GM21447 (cell line): ENCODE measurements at regions not wholly inside any gene's neighbourhood (a gene's known extent, or its start where the extent isn't known, plus 50 kb on each side); places are given as distances from the start of the nearest gene placed in this dataset.
"Not testable (repeated sequence)": the region's sequence is repeated elsewhere in the genome, so short reads cannot be mapped to it uniquely, and the experiment has no call there.

Source experiments
- ATAC-seq: cut with Tn5 transposase; IDR thresholded peaks from one replicate; pipeline ENCODE4 v1.9.1; 2021; ENCODE audit not compliant: unreplicated experiment

DNA sequence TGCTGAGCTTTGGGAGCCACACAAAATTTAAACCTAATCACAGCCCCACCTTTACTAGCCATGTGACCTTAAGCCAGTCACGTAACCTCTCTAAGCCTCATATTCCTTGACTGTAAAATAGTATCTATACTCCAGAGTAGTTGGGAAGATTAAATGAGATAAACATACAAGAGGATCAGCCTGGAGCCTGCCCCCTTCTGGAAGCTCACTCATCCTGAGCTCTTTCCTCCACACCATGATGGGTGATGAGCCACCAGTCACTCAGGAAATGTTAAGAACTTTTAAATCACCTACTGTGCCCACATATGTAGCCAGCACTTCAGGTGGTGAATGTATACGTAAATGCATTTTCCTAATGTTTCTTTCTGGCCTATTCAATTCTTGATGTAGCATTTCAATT is 195.9 kb upstream of the DDX18 start:
- no peak for ATAC-seq

DNA sequence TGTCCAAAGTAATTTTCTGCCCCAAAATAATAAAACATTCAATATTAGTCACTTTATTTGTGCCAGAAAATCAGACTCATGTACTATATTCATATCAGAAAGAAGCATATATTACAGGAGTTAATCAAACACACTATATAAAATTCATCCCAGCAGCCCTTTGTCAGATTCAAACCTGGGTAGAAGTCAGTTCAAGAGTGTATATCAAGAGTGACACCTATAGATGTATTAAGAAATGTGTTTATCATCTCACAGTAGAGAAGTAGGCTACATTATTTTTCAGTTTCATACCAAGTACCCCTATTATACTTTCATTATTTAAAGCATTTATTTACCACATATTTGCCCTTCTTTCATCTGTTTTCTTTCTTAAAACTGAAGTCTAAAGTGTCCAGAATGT is 193.2 kb upstream of the DDX18 start:
- ATAC-seq: no peak

DNA sequence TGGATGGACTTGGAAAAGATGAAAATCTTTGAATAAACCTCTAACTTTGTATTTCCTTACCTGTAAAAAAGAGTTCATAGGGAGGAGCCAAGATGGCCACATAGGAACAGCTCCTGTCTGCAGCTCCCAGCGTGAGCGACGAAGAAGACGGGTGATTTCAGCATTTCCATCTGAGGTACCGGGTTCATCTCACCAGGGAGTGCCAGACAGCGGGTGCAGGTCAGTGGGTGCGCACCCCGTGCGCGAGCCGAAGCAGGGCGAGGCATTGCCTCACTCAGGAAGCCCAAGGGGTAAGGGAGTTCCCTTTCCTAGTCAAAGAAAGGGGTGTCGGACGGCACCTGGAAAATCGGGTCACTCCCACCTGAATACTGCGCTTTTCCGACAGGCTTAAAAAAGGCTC is 191.3 kb upstream of the DDX18 start:
- ATAC-seq: not testable (repeated sequence)

DNA sequence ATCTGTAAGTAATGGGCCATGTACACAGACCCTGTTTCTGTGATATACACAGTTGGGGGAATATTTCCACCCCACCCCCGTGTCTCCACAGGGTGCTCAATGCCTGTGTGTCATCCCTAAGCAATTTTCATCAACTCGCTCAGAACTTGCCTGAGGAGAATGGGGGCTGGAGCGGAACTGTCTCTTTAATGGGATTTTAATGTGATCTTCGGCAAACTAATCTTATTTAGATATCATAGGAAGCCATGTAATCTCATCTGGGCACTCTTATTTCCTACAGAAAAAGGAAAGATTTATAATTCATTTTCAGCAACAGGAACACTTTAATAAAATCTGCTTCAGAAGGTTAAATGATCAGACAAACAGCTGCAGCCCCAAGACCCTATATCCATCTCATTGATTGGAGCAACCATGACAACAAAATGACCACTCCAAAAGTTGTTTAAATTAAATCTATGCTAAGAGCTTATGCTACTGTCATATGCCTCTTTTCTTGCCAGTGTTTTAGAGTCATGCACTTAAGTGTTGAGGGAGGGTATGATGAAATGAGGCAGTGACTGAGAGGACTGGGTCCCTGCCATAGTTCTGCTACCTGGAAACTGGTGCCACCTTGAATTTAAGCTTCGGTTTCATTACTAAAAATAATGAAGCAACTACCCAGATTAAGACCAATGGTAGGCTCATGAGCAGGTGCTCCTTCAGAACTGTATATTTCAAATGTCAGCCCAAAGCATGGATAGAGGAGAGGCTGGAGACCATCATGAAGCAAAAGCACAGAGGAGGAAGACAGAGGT is 183.1 kb upstream of the DDX18 start:
- ATAC-seq: no peak

DNA sequence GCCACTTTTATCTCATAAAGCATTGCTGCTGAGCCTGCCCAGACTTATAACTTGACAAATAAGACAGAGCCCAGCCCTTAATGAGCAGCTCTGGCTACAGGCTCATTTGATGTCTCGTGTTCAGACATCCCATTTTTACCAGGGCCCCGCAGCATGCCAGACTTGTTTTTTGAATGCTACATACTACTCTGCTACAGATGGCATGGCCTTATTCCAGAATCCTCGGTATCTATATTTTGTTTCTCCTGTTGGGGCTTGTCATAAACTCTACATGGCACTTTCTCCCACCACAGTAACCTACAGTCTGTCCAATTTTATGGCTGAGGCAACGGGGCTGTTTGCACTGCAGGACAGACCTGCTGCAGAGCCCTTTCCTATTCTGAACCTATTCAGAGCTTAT is 179.0 kb upstream of the DDX18 start:
- ATAC-seq: no peak

DNA sequence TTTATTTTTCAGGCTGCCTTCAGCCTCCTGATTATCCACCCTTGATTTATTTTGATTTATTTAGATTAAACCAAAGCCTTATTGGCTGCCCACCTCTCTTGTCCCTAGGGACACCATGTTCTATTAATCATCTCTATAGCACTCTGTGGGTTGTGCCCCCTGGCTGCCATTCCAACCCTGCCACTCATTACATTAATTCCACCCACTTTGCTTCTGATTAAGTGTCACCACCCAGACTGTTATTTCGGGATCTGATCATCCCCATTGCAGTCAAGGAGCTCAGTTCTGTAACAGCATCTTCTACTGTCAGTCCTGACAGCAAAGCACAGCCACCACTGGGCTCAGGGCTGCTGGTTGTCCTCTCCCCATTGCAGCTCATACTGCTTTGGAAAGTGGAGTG is 175.1 kb upstream of the DDX18 start:
- no peak for ATAC-seq

DNA sequence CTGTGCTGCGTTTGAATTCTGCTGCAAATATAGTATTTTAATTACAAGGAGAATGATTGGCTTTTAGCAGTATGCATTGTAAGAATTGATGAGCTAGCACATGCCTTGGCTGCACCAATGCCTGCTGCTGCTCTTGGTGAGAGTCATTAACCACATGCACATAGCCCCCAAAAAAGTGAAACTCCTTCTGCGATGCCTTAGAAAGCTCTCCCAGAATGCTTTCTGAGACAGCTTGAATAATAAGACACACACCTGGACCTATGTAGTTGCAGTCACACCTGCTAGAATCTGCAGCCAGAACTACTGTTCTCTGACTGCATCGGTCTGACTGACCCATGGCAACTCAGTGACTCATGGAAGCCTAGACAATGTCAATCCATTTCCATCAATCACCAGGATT is 170.1 kb upstream of the DDX18 start:
- no peak for ATAC-seq

DNA sequence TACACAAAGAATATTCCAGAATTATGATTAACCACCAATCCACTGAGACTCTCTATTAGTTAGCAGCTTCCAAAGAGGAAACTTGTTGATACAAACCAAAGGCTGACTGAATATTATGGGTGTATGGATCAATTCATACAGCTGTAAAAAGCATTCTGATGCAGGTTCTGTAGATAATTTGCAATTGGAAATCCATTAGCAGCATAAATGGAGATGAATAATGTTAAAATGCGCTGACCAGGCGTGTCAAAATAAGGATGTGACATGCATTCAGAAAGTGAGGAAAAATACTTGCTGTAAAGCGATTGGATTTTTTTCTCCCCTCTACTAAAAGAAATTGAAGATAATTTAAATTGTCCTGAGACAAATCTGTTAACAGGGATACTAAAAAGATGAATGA is 169.0 kb upstream of the DDX18 start:
- ATAC-seq: no peak

DNA sequence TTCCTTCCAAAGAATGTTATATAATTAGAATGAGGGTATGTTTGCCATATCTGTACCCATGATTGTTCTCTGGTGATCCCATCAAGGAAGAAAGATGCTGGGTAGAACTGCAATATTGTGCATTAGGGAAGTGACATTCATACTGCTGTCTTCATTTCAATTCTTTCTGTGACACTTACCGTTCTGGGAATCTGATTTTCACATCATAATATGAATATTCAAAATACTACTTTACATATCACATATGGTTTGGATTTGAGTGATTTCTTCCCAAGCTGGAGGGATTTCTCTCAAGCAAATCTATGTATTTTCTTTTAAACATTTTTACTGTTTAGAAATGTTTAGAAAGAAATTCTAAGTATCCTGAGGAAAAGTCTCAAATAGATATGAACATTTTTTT is 168.4 kb upstream of the DDX18 start:
- ATAC-seq: no peak

DNA sequence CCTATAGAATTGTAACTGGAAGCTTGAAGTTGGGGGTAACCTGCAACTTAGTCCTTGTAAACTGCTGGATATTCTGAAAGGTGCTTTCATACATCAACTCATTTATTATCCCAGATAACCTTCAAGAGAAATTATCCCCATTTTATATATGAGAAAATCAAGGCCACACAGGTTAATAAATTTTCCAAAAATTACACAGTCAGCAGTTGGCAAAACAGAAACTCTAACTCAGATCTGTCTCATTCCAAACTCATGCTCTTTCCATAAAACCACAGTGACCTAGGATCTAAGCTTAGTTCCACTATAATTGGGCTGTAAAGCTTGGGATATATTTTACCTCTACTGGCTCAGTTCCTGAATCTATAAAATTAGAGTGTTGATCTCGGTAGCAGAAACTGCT is 167.6 kb upstream of the DDX18 start:
- no peak for ATAC-seq

DNA sequence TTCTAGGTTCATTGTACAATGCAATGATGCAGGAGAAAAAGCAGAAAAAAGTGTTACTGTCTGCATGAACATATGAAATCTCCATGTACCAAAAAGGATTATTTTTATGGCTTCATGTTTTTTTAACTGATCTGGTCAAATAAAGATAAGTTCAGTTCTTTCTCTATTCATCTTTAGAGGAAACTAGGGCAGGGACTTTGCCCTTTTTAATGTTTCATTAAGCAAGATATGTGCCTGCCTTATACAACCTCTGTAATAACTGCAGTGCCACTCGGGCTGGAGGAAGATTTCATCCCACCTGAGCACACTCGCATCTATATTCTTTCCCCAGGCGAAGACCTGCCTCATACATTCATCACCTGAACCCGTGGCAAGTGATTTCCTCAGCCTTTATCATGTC is 157.9 kb upstream of the DDX18 start:
- ATAC-seq: no peak

DNA sequence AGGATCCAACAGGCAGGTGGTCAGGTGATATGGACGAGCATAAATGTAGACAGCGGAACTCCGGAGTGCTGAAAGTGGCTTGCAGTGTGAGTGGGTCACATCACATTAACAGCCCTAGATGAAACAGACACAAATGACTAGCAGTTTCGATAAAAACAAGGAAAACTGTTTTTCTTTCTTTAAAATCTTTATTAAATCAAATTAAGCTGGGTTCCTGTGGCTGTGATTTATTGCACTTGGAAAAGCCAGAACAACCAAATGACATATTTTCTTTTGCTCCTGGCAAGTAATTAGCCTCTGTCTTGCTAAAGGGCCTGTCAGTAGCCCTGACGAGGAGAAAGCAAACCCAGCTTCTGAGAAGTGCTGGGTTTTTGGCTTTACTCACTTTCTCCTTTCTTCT is 152.9 kb upstream of the DDX18 start:
- no peak for ATAC-seq

DNA sequence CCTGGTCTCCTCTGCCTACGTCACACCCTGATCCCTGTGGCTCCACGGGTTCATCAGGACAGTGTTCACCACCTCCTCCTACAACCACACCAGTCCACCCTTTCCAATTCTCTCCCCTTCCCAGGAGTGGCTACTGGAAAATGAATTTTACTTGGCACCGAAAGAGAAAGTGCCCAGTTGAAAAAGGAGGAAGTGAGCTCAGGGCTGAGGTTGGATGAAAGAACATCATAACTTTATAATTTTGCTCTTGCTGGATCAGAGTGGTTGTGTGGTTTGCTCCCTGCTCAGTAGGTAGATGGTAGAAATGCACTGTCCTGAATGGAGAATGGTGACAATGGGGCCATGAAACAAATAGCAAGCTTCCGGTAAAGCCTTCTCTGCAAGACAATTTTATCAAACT is 140.3 kb upstream of the DDX18 start:
- no peak for ATAC-seq

DNA sequence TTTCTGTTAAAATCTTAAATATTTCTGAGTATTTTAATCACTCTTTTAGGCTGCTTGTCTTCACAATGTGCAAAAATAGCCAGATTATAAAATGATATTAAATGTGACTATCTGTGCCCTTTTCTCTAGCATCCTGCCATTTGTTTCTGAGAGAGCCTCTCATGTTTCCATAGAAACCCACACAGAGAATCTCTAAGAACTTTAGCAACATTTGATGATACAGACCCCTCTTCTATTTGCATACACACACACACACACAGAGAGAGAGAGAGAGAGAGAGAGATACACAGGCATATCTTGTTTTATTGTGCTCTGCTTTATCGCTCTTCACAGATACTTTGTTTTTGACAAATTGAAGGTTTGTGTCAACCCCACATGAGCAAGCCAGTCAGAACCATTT is 134.5 kb upstream of the DDX18 start:
- no peak for ATAC-seq

DNA sequence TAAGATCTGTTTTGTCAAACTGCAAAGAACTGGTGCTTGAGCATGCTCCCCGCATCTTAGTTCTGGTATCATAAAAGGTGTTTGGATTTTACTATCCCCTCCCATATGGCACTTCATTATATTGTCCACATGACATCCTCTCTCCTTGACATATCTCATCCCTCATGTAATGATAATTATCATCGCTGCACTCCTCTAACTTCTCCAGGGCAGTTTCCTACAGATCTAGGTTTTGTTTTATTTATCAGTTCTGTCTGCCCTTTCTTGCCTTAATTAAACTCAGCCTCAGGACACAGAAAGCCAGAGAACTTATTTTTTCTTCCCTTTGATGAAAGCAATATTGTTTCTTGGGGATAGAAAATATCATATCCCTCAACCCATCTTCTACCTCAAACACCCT is 129.6 kb upstream of the DDX18 start:
- ATAC-seq: no peak

DNA sequence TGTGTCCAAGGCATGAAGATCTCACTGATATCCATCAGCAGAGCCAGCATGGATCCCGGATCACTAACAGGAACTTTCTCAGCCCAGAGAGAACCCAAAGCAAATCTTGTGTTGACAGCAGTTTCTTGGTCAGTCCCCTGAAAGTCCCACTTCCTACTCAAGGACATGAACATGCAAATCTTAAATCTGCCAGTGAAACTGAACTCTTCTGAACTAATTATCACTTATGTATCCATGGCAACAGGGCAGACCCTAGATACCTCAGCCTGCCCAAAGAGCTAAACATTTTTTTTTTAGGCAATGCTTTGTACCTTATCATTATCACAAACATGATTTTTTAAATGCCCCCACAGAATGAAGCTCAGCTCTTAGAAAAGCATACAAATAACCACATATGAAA is 127.8 kb upstream of the DDX18 start:
- ATAC-seq: peak; percentile 94

DNA sequence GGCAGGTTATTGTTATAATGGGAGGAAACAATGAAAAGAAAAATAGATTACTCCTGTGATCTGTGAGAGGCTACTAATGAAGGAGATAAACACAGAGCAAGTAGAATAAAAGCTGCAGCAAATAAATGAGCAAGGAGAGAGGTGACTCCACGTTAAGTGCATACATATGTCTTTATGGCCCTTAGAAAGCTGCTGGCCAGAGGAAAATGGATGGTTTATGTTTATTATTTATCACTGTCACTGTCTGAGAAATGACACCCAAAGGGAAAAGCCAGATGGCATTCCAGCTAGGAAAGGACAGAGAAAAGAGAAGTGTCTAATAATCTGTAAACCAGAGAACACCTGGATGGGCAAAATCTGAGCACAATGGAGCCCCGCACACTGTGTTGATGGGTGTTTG is 122.9 kb upstream of the DDX18 start:
- ATAC-seq: no peak

DNA sequence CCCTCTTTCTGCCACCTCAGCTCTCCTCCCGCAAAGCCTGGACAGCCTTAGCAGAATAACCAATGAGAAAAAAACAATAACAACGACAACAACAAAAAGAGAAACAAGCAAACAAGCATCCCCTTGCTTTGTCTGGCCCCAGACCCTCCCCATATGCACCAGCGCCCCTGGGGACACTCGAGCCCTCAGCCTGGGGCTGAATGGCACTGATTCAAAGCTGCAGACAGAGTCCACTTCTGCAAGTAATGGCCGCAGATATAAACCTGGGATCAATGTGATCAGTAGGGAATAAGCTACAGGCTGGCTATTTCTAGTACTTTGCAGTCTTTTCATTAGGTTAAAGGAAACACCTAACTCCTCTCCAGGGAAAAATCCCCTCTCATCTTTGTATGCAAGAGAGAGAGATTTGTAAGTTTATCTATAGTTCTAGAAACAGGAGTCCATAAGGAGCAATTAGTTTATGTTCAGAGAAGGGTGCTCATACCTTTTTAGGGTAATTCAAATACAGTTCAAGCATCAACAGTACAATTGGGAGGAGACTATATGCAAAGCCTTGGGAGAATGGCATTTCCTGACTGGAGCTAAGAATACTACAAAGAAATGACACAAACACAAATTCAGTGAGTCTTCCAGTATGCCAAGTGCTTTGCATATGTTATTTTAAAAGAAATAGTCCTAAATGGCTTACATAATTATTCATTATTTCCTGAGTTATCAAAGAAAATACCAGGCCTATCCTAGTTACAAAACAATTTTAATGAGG is 122.3 kb upstream of the DDX18 start:
- no peak for ATAC-seq

DNA sequence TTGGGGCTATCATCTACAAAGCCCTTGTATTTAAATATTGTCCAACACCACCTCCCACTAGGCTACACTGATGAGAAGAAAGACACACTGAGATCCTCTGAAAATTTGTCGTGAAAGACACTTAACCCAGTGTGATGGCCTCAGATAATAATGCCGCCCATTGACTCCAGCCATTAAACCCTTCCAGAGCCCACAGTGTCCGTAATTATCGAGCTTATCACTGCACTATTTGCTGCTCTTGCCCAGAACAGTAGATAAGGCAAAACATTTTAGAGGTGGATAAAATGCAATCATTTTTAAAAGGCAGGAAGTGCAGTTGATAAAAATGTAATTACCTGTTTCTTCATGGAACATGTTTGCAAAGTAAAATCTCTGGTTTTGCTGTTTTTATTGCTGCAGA is 121.3 kb upstream of the DDX18 start:
- no peak for ATAC-seq

DNA sequence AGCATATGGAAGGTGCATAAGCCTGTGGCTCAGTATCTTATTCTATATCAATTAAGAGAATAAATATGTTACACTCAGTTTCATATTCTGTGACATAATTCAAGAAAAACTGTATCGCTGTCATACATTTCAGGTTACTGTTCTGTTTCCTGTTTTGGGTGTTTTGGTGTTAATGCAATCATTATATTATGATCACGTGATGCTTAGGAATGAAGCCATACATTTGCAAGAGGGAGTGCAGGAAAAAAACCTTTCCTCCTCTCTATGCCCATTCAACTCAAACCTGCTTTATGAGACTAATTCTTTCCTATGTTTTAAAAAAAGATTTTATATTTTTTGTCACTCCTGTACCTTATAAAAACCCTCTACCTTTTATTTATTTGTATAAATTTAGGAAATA is 120.8 kb upstream of the DDX18 start:
- ATAC-seq: no peak

DNA sequence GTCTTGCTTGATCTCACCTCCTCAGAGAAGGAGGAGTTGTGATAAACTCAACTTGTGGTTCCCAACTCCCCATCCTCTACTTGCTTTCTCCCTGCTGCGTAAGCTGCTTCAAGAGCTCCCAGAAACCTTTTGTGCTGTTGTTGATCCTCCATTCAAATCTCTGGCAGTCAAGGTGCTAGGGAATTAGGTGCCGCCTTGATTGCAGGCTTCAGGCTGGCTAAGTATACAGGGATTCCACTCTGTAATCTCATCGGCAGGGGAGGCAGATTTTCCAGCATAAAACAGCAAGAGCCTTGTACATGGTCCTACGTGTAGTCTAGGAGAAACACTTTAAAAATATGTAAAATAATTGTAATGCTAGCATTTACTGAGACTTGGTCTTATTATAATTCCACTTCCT is 116.2 kb upstream of the DDX18 start:
- no peak for ATAC-seq

DNA sequence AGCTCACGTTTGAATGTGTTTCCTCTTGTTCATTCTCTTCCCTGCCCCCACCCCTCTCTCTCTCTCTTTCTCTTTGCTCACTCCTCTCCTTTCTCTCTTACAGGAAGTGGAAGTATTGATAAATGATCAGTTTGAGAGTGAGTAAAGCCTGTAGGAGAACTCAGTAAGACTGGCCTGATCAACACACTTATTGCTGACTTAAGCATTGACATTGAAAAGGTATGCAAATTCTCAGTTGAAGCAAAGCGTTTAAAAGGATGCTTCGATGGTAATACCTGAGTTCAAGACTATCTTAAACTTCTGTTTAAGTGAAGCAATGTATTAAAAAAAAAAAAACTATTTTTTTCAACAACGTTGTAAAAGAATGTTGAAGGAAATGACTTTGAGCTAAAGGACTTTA is 115.7 kb upstream of the DDX18 start:
- ATAC-seq: no peak

DNA sequence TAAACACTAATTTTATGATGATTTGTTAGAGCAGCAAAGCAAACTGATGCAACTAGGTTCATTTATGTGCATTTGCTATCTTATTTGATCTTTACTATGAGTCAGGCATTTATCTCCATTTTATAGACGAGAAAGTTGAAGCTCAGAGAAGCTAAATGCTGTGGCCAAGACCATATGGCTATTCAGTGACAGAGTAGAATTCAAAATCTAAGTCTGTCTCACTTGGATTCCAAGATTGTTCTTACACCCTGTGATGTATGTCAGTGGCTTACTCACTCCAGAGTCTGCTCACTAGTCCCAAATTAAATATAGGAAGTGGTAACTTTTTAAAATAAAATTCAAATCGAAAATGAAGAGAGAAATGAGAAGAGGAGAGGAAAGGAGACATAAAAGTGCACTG is 114.0 kb upstream of the DDX18 start:
- ATAC-seq: no peak
